Umbilical cord (tissue), 1 donor: ENCODE measurements at regions not wholly inside any gene's neighbourhood (a gene's known extent, or its start where the extent isn't known, plus 50 kb on each side); places are given as distances from the start of the nearest gene placed in this dataset.

Source experiments
- DNase-seq: peaks from one replicate; pipeline ENCODE4 v3.0.0-alpha.2; 2015; ENCODE audit warnings: low spot score

- DNase-seq, result no peak
Observed at GRCh38 chr2:71812736-71813135, 334.9 kb downstream of the CYP26B1 start.

GRCh38 chr2:71811726-71812125, 335.9 kb downstream of the CYP26B1 start:
- no peak for DNase-seq

- DNase-seq, result no peak
Observed at GRCh38 chr2:71811157-71811556, 336.5 kb downstream of the CYP26B1 start.

GRCh38 chr2:71807581-71808451, 339.8 kb downstream of the CYP26B1 start:
- no peak for DNase-seq

GRCh38 chr2:71806432-71806831, 341.2 kb downstream of the CYP26B1 start:
- no peak for DNase-seq

GRCh38 chr2:71804281-71804751, 343.3 kb downstream of the CYP26B1 start:
- DNase-seq, result no peak

- DNase-seq, result no peak
Observed at GRCh38 chr2:71803398-71803797, 344.3 kb downstream of the CYP26B1 start.

GRCh38 chr2:71802556-71802955, 345.1 kb downstream of the CYP26B1 start:
- no peak for DNase-seq

- peak; percentile 64 for DNase-seq
Observed at GRCh38 chr2:71801969-71802368, 345.7 kb downstream of the CYP26B1 start.

- DNase-seq, result no peak
Observed at GRCh38 chr2:71801556-71801955, 346.1 kb downstream of the CYP26B1 start.

- DNase-seq, result no peak
Observed at GRCh38 chr2:71800851-71801250, 346.8 kb downstream of the CYP26B1 start.

GRCh38 chr2:71800106-71800809, 346.9 kb downstream of the DYSF start:
- DNase-seq, result no peak

- no peak for DNase-seq
Observed at GRCh38 chr2:71799013-71799575, 345.7 kb downstream of the DYSF start.

- DNase-seq, result no peak
Observed at GRCh38 chr2:71798266-71799012, 345.1 kb downstream of the DYSF start.

- no peak for DNase-seq
Observed at GRCh38 chr2:71797035-71797810, 343.9 kb downstream of the DYSF start.

GRCh38 chr2:71796174-71796593, 342.8 kb downstream of the DYSF start:
- no peak for DNase-seq

- no peak for DNase-seq
Observed at GRCh38 chr2:71795486-71795885, 342.1 kb downstream of the DYSF start.

GRCh38 chr2:71794611-71795010, 341.2 kb downstream of the DYSF start:
- no peak for DNase-seq

- no peak for DNase-seq
Observed at GRCh38 chr2:71793926-71794325, 340.6 kb downstream of the DYSF start.

- no peak for DNase-seq
Observed at GRCh38 chr2:71792926-71793761, 339.8 kb downstream of the DYSF start.
